Thyroid gland (tissue), 4 donors: ENCODE measurements at regions not wholly inside any gene's neighbourhood (a gene's known extent, or its start where the extent isn't known, plus 50 kb on each side); places are given as distances from the start of the nearest gene placed in this dataset.
"Not testable (repeated sequence)": the region's sequence is repeated elsewhere in the genome, so short reads cannot be mapped to it uniquely, and the experiment has no call there.

Experiments used
- POLR2A ChIP-seq, 2 donors: fragments of 450-650 bp; IDR thresholded peaks; one replicate each; pipeline ENCODE4 v1.6.1; 2017; ENCODE audit warnings: antibody characterized with exemption in 2 of 2, mild to moderate bottlenecking in 2 of 2, moderate library complexity in 1 of 2
- TF ChIP-seq, protein P1 (sequence below), 6 experiments: fragments of 200-600 bp in 3 of 6; fragments of 450-650 bp in 3 of 6; sonication (generic) in 3 of 6; IDR thresholded peaks; one replicate each; pipeline ENCODE4 v1.5.1; 2016 to 2019; ENCODE audit warnings: antibody characterized with exemption in 6 of 6, mild to moderate bottlenecking in 2 of 6, inconsistent platforms in 1 of 6, moderate library complexity in 1 of 6

DNA sequence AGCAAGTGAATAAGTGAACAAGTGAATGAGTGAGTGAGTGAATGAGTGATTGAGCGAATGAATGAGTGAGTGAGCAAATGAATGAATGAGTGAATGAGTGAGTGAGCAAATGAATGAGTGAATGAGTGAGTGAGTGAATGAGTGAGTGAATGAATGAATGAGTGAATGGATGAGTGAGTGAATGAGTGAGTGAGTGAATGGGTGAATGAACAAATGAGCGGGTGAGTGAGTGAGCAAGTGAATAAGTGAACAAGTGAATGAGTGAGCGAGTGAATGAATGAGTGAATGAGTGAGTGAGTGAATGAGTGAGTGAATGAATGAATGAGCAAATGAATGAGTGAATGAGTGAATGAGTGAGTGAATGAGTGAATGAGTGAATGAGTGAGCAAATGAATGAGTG, 74.0 kb upstream of the LRPAP1 start:
- TF ChIP-seq, protein P1, sequence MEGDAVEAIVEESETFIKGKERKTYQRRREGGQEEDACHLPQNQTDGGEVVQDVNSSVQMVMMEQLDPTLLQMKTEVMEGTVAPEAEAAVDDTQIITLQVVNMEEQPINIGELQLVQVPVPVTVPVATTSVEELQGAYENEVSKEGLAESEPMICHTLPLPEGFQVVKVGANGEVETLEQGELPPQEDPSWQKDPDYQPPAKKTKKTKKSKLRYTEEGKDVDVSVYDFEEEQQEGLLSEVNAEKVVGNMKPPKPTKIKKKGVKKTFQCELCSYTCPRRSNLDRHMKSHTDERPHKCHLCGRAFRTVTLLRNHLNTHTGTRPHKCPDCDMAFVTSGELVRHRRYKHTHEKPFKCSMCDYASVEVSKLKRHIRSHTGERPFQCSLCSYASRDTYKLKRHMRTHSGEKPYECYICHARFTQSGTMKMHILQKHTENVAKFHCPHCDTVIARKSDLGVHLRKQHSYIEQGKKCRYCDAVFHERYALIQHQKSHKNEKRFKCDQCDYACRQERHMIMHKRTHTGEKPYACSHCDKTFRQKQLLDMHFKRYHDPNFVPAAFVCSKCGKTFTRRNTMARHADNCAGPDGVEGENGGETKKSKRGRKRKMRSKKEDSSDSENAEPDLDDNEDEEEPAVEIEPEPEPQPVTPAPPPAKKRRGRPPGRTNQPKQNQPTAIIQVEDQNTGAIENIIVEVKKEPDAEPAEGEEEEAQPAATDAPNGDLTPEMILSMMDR (IDR thresholded peaks at IDR 0.05) = not testable (repeated sequence)
- not testable (repeated sequence) for TF ChIP-seq POLR2A (IDR thresholded peaks at IDR 0.05)
